ENCODE measurements at regions not wholly inside any gene's neighbourhood (a gene's known extent, or its start where the extent isn't known, plus 50 kb on each side); places are given as distances from the start of the nearest gene placed in this dataset.

- DNase-seq (ENCODE audit: low read depth), result no peak
- H3K4me3 ChIP-seq (ENCODE audit: low read depth, low read length), result no peak overlapping the region
- TF ChIP-seq CTCF (IDR thresholded peaks at IDR 0.05; ENCODE audit: insufficient read depth, low read length), result no peak
Observed at GRCh38 chr14:87306409-87307168, 686.4 kb downstream of the GALC start.

- no peak for DNase-seq (ENCODE audit: low read depth)
- H3K4me3 ChIP-seq (ENCODE audit: low read depth, low read length), result no peak overlapping the region
- no peak for TF ChIP-seq CTCF (IDR thresholded peaks at IDR 0.05; ENCODE audit: insufficient read depth, low read length)
Observed at GRCh38 chr14:87305345-87305744, 687.6 kb downstream of the GALC start.

- no peak for DNase-seq (ENCODE audit: low read depth)
- TF ChIP-seq CTCF (IDR thresholded peaks at IDR 0.05; ENCODE audit: insufficient read depth, low read length), result no peak
- no peak overlapping the region for H3K4me3 ChIP-seq (ENCODE audit: low read depth, low read length)
Observed at GRCh38 chr14:87304404-87304803, 688.6 kb downstream of the GALC start.

GRCh38 chr14:87286826-87287225 is 706.2 kb downstream of the GALC start:
- no peak overlapping the region for H3K4me3 ChIP-seq (ENCODE audit: low read depth, low read length)
- TF ChIP-seq CTCF (IDR thresholded peaks at IDR 0.05; ENCODE audit: insufficient read depth, low read length), result no peak
- DNase-seq (ENCODE audit: low read depth), result no peak

GRCh38 chr14:87286191-87286590 is 706.8 kb downstream of the GALC start:
- no peak overlapping the region for H3K4me3 ChIP-seq (ENCODE audit: low read depth, low read length)
- no peak for TF ChIP-seq CTCF (IDR thresholded peaks at IDR 0.05; ENCODE audit: insufficient read depth, low read length)

GRCh38 chr14:87285506-87285905 is 707.5 kb downstream of the GALC start:
- no peak for DNase-seq (ENCODE audit: low read depth)
- TF ChIP-seq CTCF (IDR thresholded peaks at IDR 0.05; ENCODE audit: insufficient read depth, low read length), result no peak
- no peak overlapping the region for H3K4me3 ChIP-seq (ENCODE audit: low read depth, low read length)

More at GRCh38 chr14:87286191-87286590, 706.8 kb downstream of the GALC start:
- no peak for DNase-seq (ENCODE audit: low read depth)

GRCh38 chr14:87283547-87283946 is 709.4 kb downstream of the GALC start:
- no peak overlapping the region for H3K4me3 ChIP-seq (ENCODE audit: low read depth, low read length)
- no peak for TF ChIP-seq CTCF (IDR thresholded peaks at IDR 0.05; ENCODE audit: insufficient read depth, low read length)
- DNase-seq (ENCODE audit: low read depth), result no peak
